Tibial nerve (tissue), 4 donors: ENCODE measurements at regions not wholly inside any gene's neighbourhood (a gene's known extent, or its start where the extent isn't known, plus 50 kb on each side); places are given as distances from the start of the nearest gene placed in this dataset.

ENCODE experiments used
- CTCF ChIP-seq, 5 experiments: fragments of 200-600 bp in 3 of 5; fragments of 450-650 bp in 2 of 5; sonication (generic) in 3 of 5; IDR thresholded peaks; one replicate each; pipeline ENCODE4 v1.5.1; 2016 to 2019; ENCODE audit warnings: antibody characterized with exemption in 5 of 5, mild to moderate bottlenecking in 3 of 5, moderate library complexity in 2 of 5
- EP300 ChIP-seq, 2 donors: sonication (generic); formaldehyde crosslinking; IDR thresholded peaks; one replicate each; pipeline ENCODE4 v1.6.1; 2017; ENCODE audit warnings: antibody characterized with exemption in 2 of 2, mild to moderate bottlenecking in 1 of 2

GRCh38 chr6:113758214-113758613 lies 98.9 kb upstream of the MARCKS start:
- TF ChIP-seq CTCF (IDR thresholded peaks at IDR 0.05) (no peak), EP300 (IDR thresholded peaks at IDR 0.05) (no peak)
